ENCODE measurements at regions not wholly inside any gene's neighbourhood (a gene's known extent, or its start where the extent isn't known, plus 50 kb on each side); places are given as distances from the start of the nearest gene placed in this dataset.

DNA sequence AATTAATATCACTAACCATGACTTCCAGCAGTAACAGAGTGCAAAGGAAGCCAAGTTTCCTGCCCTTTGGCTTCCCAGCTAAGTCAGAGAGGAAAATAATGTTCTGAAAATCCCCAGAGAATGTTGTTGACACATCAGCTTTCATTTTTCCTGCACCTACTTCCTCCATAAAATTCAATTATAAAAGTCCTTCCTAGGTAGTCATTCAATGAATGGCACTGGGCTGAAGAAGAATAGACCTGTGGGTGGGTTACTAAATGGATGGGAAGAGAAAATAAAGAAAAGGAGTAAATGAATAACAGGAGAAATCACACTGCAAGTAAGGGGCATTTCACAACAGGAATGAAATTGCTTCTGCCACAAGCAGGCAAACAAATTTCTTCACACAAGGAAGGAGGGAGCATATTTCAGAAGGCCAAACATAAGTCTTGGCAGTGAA, 73.2 kb upstream of the MDM1 start:
- Histone ChIP-seq H3K4me3 (ENCODE audit: low read length) (no peak overlapping the region), H3K36me3 (ENCODE audit: control insufficient read depth, insufficient read depth, low read length) (no peaks in the 10 kb centered on the region), H3K27ac (ENCODE audit: low read length) (peak overlapping the region; percentile 60), H3K4me1 (ENCODE audit: control insufficient read depth, insufficient read depth, low read length) (peaks cover 16% of the 10 kb centered on the region), H3K9me3 (replicated peaks; ENCODE audit: control insufficient read depth, low read depth, low read length) (no peaks in the 10 kb centered on the region), H3K27me3 (ENCODE audit: control insufficient read depth, insufficient read depth, low read length) (no peaks in the 10 kb centered on the region)
- peak; percentile 40 for DNase-seq

DNA sequence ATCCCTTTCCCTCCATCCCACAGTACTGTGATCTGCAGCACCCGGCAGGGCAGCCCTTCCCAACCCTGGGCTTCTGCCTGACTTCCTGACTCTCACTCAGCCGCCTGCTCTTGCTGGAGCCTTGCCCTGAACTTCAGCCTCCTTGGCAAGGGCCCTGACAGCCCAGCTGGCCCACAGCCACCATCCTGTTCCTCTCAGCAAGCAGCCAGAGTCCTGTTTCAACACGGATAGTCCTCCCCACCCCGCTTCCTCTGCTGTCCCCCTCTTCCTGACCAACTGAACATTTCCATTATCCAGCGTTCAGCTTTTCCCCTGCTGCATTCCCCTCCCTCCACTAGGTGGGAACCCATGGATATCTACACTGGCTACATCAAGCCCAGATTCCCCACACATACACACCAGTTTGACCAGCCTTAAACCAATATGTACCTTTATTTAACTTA, 74.0 kb upstream of the MDM1 start:
- H3K4me3 ChIP-seq (ENCODE audit: low read length), result no peak overlapping the region
- no peaks in the 10 kb centered on the region for H3K36me3 ChIP-seq (ENCODE audit: control insufficient read depth, insufficient read depth, low read length)
- no peaks in the 10 kb centered on the region for H3K9me3 ChIP-seq (replicated peaks; ENCODE audit: control insufficient read depth, low read depth, low read length)
- peak; percentile 94 for DNase-seq
- peaks cover 13% of the 10 kb centered on the region for H3K4me1 ChIP-seq (ENCODE audit: control insufficient read depth, insufficient read depth, low read length)
- peak overlapping the region; percentile 60 for H3K27ac ChIP-seq (ENCODE audit: low read length)
- no peaks in the 10 kb centered on the region for H3K27me3 ChIP-seq (ENCODE audit: control insufficient read depth, insufficient read depth, low read length)
- WGBS (ENCODE audit: insufficient coverage), result under 1% methylated on average over 5 of the region's 5 CpGs

DNA sequence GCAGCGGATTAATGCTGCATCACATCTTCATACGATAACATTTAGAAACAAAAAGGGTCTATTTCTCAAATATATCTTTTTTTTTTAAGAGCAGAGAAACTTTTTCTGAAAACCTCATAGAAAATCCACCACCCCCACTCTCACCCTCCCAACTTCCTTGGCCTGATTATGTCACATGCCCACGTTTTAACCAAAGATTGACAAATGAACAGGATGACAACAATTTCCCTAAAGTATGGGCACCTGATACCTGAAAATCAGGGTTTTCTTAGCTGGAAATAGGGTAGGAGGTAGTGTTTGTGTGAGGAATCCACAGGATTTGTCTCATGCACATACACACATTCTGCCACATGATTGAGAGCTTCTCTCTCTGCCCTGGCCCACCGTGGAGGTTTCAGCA, 74.7 kb upstream of the MDM1 start:
- Histone ChIP-seq H3K27me3 (ENCODE audit: control insufficient read depth, insufficient read depth, low read length) (no peaks in the 10 kb centered on the region), H3K36me3 (ENCODE audit: control insufficient read depth, insufficient read depth, low read length) (no peaks in the 10 kb centered on the region), H3K4me3 (ENCODE audit: low read length) (no peak overlapping the region), H3K27ac (ENCODE audit: low read length) (no peak overlapping the region), H3K9me3 (replicated peaks; ENCODE audit: control insufficient read depth, low read depth, low read length) (no peaks in the 10 kb centered on the region), H3K4me1 (ENCODE audit: control insufficient read depth, insufficient read depth, low read length) (peaks cover 13% of the 10 kb centered on the region)
- WGBS (ENCODE audit: insufficient coverage), result 100% methylated on average over 1 of the region's 4 CpGs
- no peak for DNase-seq

DNA sequence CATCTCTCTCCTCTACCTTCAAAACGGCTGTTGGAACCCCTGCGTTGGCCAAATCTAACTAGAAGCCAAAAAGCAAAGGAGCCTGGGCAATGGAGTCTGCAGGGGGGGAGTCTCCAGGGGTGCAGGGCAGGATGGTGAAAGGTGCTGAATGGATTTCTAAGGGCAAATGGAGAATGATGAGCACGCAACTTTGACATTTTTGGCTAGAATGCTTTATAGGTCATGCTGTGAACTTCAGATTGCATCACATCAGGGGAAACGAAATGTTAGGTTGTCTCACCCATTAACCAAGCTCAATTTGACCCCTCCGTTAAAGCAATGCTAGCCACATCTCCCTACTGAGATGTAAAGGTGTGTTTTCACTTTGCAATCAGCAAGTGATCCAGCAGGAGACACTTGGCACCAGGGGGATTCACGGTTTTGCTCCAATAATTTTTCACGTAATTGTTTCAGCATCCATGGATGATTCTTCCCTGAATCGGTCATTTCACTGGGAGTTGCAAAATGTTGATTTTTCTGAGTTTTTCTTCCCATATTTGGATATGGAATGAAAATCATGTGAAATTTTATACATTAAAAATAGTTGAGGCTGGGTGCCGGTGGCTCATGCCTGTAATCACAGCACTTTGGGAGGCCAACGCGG, 78.0 kb upstream of the MDM1 start:
- no peaks in the 10 kb centered on the region for H3K36me3 ChIP-seq (ENCODE audit: control insufficient read depth, insufficient read depth, low read length)
- 79% methylated on average over 3 of the region's 11 CpGs for WGBS (ENCODE audit: insufficient coverage)
- H3K27ac ChIP-seq (ENCODE audit: low read length), result no peak overlapping the region
- no peak overlapping the region for H3K4me3 ChIP-seq (ENCODE audit: low read length)
- peaks cover 13% of the 10 kb centered on the region for H3K4me1 ChIP-seq (ENCODE audit: control insufficient read depth, insufficient read depth, low read length)
- no peaks in the 10 kb centered on the region for H3K27me3 ChIP-seq (ENCODE audit: control insufficient read depth, insufficient read depth, low read length)
- DNase-seq, result no peak
- H3K9me3 ChIP-seq (replicated peaks; ENCODE audit: control insufficient read depth, low read depth, low read length), result no peaks in the 10 kb centered on the region

DNA sequence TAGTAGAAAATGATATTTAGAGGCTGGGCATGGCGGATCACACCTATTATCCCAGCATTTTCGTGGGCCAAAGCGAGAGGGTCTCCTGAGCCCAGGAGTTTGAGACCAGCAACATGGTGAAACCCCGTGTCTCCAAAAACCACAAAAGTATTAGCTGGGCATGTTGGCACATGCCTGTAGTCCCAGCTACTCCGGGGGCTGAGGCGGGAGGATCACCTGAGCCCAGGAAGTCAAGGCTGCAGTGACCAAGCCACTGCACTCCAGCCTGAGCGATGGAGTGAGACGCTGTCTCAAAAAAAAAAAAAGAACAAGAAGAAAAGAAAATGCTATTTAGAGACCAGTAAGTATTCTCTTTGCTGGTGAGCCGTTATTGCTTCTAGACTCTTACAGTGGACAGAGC, 79.2 kb upstream of the MDM1 start:
- H3K36me3 ChIP-seq (ENCODE audit: control insufficient read depth, insufficient read depth, low read length), result no peaks in the 10 kb centered on the region
- 98% methylated on average over 6 of the region's 9 CpGs for WGBS (ENCODE audit: insufficient coverage)

DNA sequence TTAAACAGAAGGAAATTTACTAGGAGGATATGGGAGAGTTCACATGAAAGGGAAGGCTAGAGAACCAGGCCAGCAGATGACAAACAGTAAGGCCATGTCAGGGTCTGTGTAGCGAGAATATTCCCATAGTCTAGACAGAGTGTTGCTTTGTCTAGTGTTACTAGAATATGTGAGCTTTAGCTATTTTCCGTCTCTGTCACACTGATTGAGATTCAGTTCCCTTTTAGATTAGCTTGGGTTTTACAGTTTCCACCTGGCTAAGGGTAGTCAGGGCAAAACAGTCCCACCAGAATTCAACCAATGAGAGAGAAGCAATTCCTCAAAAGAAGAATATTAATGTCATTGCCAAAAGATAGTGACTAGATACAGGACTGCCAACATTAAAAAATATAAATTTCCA, 82.8 kb upstream of the MDM1 start:
- H3K9me3 ChIP-seq (replicated peaks; ENCODE audit: control insufficient read depth, low read depth, low read length), result no peaks in the 10 kb centered on the region
- no CpG with 5 or more reads among the region's 2 CpGs for WGBS (ENCODE audit: insufficient coverage)
- no peaks in the 10 kb centered on the region for H3K4me1 ChIP-seq (ENCODE audit: control insufficient read depth, insufficient read depth, low read length)
- H3K36me3 ChIP-seq (ENCODE audit: control insufficient read depth, insufficient read depth, low read length), result no peaks in the 10 kb centered on the region
- H3K4me3 ChIP-seq (ENCODE audit: low read length), result no peak overlapping the region
- DNase-seq, result no peak
- H3K27me3 ChIP-seq (ENCODE audit: control insufficient read depth, insufficient read depth, low read length), result no peaks in the 10 kb centered on the region
- no peak overlapping the region for H3K27ac ChIP-seq (ENCODE audit: low read length)

More for the DNA sequence above, 79.2 kb upstream of the MDM1 start:
- Histone ChIP-seq H3K27ac (ENCODE audit: low read length) (no peak overlapping the region), H3K27me3 (ENCODE audit: control insufficient read depth, insufficient read depth, low read length) (no peaks in the 10 kb centered on the region), H3K4me3 (ENCODE audit: low read length) (no peak overlapping the region), H3K9me3 (replicated peaks; ENCODE audit: control insufficient read depth, low read depth, low read length) (no peaks in the 10 kb centered on the region), H3K4me1 (ENCODE audit: control insufficient read depth, insufficient read depth, low read length) (peaks cover 3% of the 10 kb centered on the region)
- no peak for DNase-seq

DNA sequence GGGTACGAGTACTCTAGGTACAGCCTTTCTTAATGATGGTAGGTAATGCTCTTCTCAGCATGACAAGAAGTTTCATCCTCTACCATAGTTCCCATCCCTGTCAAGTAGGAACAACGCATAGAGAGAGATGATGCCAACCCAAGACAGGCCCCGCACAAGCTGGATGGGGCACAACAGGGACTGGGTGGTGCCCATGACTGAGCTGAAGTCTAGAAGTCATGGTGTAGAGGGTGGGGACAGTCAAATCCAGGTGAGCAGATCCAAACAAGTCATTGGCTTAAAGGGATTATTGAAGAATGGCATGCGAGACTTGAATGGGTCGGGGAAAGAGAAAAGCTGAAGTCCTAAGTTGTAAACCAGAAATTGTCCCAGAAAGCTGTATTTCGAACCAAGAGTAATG, 84.2 kb upstream of the MDM1 start:
- no peaks in the 10 kb centered on the region for H3K36me3 ChIP-seq (ENCODE audit: control insufficient read depth, insufficient read depth, low read length)
- no peak overlapping the region for H3K27ac ChIP-seq (ENCODE audit: low read length)
- WGBS (ENCODE audit: insufficient coverage), result 94% methylated on average over 4 of the region's 6 CpGs
- DNase-seq, result no peak
- peaks cover 7% of the 10 kb centered on the region for H3K4me1 ChIP-seq (ENCODE audit: control insufficient read depth, insufficient read depth, low read length)
- H3K9me3 ChIP-seq (replicated peaks; ENCODE audit: control insufficient read depth, low read depth, low read length), result no peaks in the 10 kb centered on the region
- H3K27me3 ChIP-seq (ENCODE audit: control insufficient read depth, insufficient read depth, low read length), result no peaks in the 10 kb centered on the region
- H3K4me3 ChIP-seq (ENCODE audit: low read length), result no peak overlapping the region

DNA sequence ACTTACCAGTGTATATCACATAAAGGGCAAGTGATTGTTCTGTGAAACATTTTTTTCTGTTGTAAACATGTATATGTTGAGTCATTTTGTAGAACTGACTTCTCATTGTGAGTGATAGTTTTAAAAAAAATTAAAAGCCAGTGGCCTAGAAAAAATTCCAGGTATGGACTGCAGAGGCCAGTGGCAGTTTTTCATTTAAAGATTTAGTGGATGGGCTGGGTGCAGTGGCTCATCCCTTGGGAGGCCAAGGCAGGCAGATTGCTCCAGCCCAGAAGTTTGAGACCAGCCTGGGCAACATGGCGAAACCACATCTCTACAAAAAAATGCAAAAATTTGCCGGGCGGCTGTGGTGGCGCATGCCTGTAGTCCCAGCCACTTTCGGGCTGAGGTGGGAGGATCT, 84.7 kb upstream of the MDM1 start:
- peaks cover 7% of the 10 kb centered on the region for H3K4me1 ChIP-seq (ENCODE audit: control insufficient read depth, insufficient read depth, low read length)
- no peaks in the 10 kb centered on the region for H3K27me3 ChIP-seq (ENCODE audit: control insufficient read depth, insufficient read depth, low read length)
- H3K9me3 ChIP-seq (replicated peaks; ENCODE audit: control insufficient read depth, low read depth, low read length), result no peaks in the 10 kb centered on the region
- no peak for DNase-seq
- no peak overlapping the region for H3K27ac ChIP-seq (ENCODE audit: low read length)
- H3K4me3 ChIP-seq (ENCODE audit: low read length), result no peak overlapping the region
- no CpG with 5 or more reads among the region's 5 CpGs for WGBS (ENCODE audit: insufficient coverage)
- H3K36me3 ChIP-seq (ENCODE audit: control insufficient read depth, insufficient read depth, low read length), result no peaks in the 10 kb centered on the region

DNA sequence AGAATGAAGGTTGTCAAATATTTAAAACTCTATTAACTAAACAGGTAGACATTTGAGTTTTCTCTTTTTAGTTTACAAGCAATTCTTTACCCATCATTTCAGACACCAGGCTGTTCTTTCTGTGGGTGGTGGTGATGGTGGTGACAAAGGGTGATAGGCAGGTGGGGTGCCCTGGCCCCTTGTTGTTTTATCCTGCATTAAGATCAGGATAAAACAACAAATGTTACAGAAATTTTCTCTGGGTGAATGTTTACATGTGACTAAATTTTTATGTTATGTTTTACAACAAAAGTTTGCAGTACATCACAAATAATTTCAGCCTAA, 85.9 kb upstream of the MDM1 start:
- Histone ChIP-seq H3K27ac (ENCODE audit: low read length) (no peak overlapping the region), H3K4me1 (ENCODE audit: control insufficient read depth, insufficient read depth, low read length) (peaks cover 7% of the 10 kb centered on the region)

DNA sequence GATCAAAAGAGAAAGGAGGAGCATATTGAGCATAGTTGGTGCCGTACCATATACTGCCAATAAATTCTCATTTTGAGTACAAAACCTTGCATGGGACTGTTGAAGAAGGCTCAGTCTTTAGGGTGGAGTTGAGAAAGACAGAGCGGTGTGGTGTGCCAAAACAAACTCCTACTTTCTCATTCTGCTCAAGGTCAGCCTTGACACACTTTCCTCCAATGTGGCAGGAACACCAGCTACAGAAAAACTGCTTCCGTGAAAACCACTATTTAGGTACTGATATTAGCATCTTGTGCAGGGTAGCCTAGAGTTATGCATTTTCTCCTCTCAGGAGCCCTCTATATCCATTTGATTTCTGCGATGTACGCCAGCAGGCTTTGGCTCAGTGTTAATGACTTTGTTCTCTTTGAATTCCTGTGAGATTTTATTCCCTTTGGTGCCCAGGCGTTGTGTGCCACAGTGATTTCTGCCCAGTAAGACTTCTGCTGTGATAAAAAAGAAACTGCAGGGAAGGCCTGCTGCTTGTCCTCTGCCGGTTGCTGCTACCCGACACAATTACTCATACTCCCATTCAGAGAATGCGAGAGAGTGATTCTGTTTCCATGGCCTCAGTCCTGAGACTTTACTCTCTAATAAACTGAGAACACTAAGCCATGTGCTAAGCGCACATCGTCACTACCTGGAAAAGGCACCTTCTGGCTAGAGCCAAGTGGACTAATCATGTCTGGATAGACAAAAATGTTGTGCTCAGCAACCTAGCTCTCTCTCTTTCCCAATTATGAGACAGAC, 88.3 kb upstream of the MDM1 start:
- WGBS (ENCODE audit: insufficient coverage), result 37% methylated on average over 5 of the region's 11 CpGs
- Histone ChIP-seq H3K4me1 (ENCODE audit: control insufficient read depth, insufficient read depth, low read length) (peaks cover 7% of the 10 kb centered on the region), H3K4me3 (ENCODE audit: low read length) (no peak overlapping the region), H3K36me3 (ENCODE audit: control insufficient read depth, insufficient read depth, low read length) (no peaks in the 10 kb centered on the region), H3K27me3 (ENCODE audit: control insufficient read depth, insufficient read depth, low read length) (no peaks in the 10 kb centered on the region), H3K9me3 (replicated peaks; ENCODE audit: control insufficient read depth, low read depth, low read length) (no peaks in the 10 kb centered on the region), H3K27ac (ENCODE audit: low read length) (peak overlapping the region; percentile 31)
- DNase-seq, result peak; percentile 78

More for the DNA sequence above, 85.9 kb upstream of the MDM1 start:
- DNase-seq, result no peak
- Histone ChIP-seq H3K36me3 (ENCODE audit: control insufficient read depth, insufficient read depth, low read length) (no peaks in the 10 kb centered on the region), H3K4me3 (ENCODE audit: low read length) (no peak overlapping the region), H3K9me3 (replicated peaks; ENCODE audit: control insufficient read depth, low read depth, low read length) (no peaks in the 10 kb centered on the region), H3K27me3 (ENCODE audit: control insufficient read depth, insufficient read depth, low read length) (no peaks in the 10 kb centered on the region)

All from muscle of leg (tissue), 3 donors.